ENCODE measurements at regions not wholly inside any gene's neighbourhood (a gene's known extent, or its start where the extent isn't known, plus 50 kb on each side); places are given as distances from the start of the nearest gene placed in this dataset.
A peak's percentile ranks its signal among the peaks of the same experiment; 100 is the strongest.

- TF ChIP-seq RNF219 (CRISPR knock-in tag; IDR thresholded peaks at IDR 0.05) (no peak), TRIM28 (IDR thresholded peaks at IDR 0.05) (no peak), SIX5 (IDR thresholded peaks at IDR 0.05; ENCODE audit: borderline replicate concordance in 1 of 2, insufficient read depth in 1 of 2, low read depth in 1 of 2, low read length in 2 of 2) (no peak), CBX5 (IDR thresholded peaks at IDR 0.05; ENCODE audit: borderline replicate concordance, low read depth) (no peak), ZBTB12 (CRISPR knock-in tag; IDR thresholded peaks at IDR 0.05) (no peak), ZNF134 (CRISPR knock-in tag; conservative IDR thresholded peaks at IDR 0.05) (no peak), IRF2 (CRISPR knock-in tag; IDR thresholded peaks at IDR 0.05) (peak; percentile 91), FOXM1 (IDR thresholded peaks at IDR 0.05; ENCODE audit: low read depth) (no peak), FOXM1 (CRISPR knock-in tag; IDR thresholded peaks at IDR 0.05; ENCODE audit: low read depth) (peak; percentile 92; the same call in 1 of the 2 replicates), POLR3A (IDR thresholded peaks at IDR 0.05; ENCODE audit: borderline replicate concordance, extremely low read depth, insufficient read depth, insufficient read length) (no peak), ELF1 (tag; IDR thresholded peaks at IDR 0.05) (no peak), DACH1 (IDR thresholded peaks at IDR 0.05; ENCODE audit: partially characterized antibody) (no peak), FOXK1 (CRISPR knock-in tag; IDR thresholded peaks at IDR 0.05; ENCODE audit: borderline replicate concordance) (peak; percentile 98), HDAC1 (IDR thresholded peaks at IDR 0.05) (peak in 1 of 2 experiments; percentile 84; a peak in 2 of 4 replicates), KAT2B (IDR thresholded peaks at IDR 0.05; ENCODE audit: low read depth, low read length) (no peak), GATAD2B (IDR thresholded peaks at IDR 0.05; ENCODE audit: borderline replicate concordance) (no peak), HCFC1 (IDR thresholded peaks at IDR 0.05; ENCODE audit: low read depth, low read length) (peak; percentile 61), SP2 (IDR thresholded peaks at IDR 0.05; ENCODE audit: extremely low read depth, low read depth, low read length, poor library complexity, severe bottlenecking) (no peak), CBFB (CRISPR knock-in tag; IDR thresholded peaks at IDR 0.05) (no peak), NRF1 (conservative IDR thresholded peaks at IDR 0.05 in 1 of 2, IDR thresholded peaks at IDR 0.05 in 1 of 2) (no peak), BRD4 (IDR thresholded peaks at IDR 0.05) (no peak)
- TF ChIP-seq, protein P1, sequence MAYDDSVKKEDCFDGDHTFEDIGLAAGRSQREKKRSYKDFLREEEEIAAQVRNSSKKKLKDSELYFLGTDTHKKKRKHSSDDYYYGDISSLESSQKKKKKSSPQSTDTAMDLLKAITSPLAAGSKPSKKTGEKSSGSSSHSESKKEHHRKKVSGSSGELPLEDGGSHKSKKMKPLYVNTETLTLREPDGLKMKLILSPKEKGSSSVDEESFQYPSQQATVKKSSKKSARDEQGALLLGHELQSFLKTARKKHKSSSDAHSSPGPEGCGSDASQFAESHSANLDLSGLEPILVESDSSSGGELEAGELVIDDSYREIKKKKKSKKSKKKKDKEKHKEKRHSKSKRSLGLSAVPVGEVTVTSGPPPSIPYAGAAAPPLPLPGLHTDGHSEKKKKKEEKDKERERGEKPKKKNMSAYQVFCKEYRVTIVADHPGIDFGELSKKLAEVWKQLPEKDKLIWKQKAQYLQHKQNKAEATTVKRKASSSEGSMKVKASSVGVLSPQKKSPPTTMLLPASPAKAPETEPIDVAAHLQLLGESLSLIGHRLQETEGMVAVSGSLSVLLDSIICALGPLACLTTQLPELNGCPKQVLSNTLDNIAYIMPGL (CRISPR knock-in tag; IDR thresholded peaks at IDR 0.05), result no peak; the same call in 1 of the 2 replicates
- TF ChIP-seq, protein P2, sequence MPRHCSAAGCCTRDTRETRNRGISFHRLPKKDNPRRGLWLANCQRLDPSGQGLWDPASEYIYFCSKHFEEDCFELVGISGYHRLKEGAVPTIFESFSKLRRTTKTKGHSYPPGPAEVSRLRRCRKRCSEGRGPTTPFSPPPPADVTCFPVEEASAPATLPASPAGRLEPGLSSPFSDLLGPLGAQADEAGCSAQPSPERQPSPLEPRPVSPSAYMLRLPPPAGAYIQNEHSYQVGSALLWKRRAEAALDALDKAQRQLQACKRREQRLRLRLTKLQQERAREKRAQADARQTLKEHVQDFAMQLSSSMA (CRISPR knock-in tag; IDR thresholded peaks at IDR 0.05), result no peak
- TF ChIP-seq, protein P3, sequence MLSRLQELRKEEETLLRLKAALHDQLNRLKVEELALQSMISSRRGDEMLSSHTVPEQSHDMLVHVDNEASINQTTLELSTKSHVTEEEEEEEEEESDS (CRISPR knock-in tag; IDR thresholded peaks at IDR 0.05), result no peak
Measured at GRCh38 chr11:70650075-70650909, 252.0 kb downstream of the CTTN start (continued).

Data from K562 (cell line).